ENCODE measurements at regions not wholly inside any gene's neighbourhood (a gene's known extent, or its start where the extent isn't known, plus 50 kb on each side); places are given as distances from the start of the nearest gene placed in this dataset.

- peaks cover 16% of the 10 kb centered on the region for H3K4me1 ChIP-seq (ENCODE audit: insufficient read depth, low read length)
- no peaks in the 10 kb centered on the region for H3K9me3 ChIP-seq (ENCODE audit: low read length)
- H3K36me3 ChIP-seq (replicated peaks in 1 of 2; ENCODE audit: control insufficient read depth in 1 of 2, insufficient read depth in 2 of 2, low read length in 2 of 2): no peaks in the 10 kb centered on the region
- intact Hi-C loops (cut with micrococcal nuclease; ENCODE audit: unreplicated experiment): loop anchor here (10.0 kb wide), 1 partner anchor 57 kb away; no protein-coding TSS in a partner anchor
- TF ChIP-seq ATF5 (CRISPR knock-in tag; IDR thresholded peaks at IDR 0.05; ENCODE audit: low read depth) (no peak), NR0B2 (CRISPR knock-in tag; IDR thresholded peaks at IDR 0.05) (0 out of 2 replicates have a peak, but pooled peaks have one; percentile 3), MAFK (conservative IDR thresholded peaks at IDR 0.05 in 1 of 2, IDR thresholded peaks at IDR 0.05 in 1 of 2; ENCODE audit: low read length in 2 of 2) (peak in 1 of 2 experiments; percentile 22; a peak in 1 of 4 replicates)
- no peaks in the 10 kb centered on the region for H3K79me2 ChIP-seq (ENCODE audit: insufficient read depth, low read length)
- no peak overlapping the region for H2AFZ ChIP-seq (ENCODE audit: low read length)
- in situ Hi-C loops (cut with HindIII; ENCODE audit: extremely low pct_ligation_motif_present, low pct_unique_long_range_greater_than_20kb): no loop called here
- no TSS peak for BruUV-seq (replicated peaks)
- no peak overlapping the region for H3K4me3 ChIP-seq (replicated peaks in 1 of 3; ENCODE audit: insufficient read depth in 1 of 3, low read depth in 2 of 3, low read length in 3 of 3)
- DNase-seq (ENCODE audit: low spot score) (no peak), FAIRE-seq (no peak), ATAC-seq (no peak)
- H3K9ac ChIP-seq (ENCODE audit: insufficient read depth, low read depth, low read length): no peak overlapping the region
- H3K27ac ChIP-seq (ENCODE audit: extremely low read length, insufficient read depth, low read length): no peak overlapping the region
- ChIA-PET CTCF (ENCODE audit: low intra/inter-chr PET ratio, low total read pairs) (no interaction called here), POLR2A (no interaction called here)
- peaks cover 2 to 54% of the 10 kb centered on the region in 2 experiments; a peak in 4 of 5 replicates for H3K27me3 ChIP-seq (ENCODE audit: control insufficient read depth in 1 of 2, insufficient read depth in 2 of 2, low read length in 2 of 2)
- H4K20me1 ChIP-seq (ENCODE audit: insufficient read depth, low read length): no peaks in the 10 kb centered on the region
- H3K4me2 ChIP-seq (ENCODE audit: low read depth, low read length): no peak overlapping the region
- 27% methylated on average over 8 of the region's 9 CpGs for WGBS (ENCODE audit: low lambda C conversion rate)
Observed at GRCh38 chr7:155917836-155918430, 105.7 kb upstream of the SHH start.

- no peak overlapping the region for H3K9ac ChIP-seq (ENCODE audit: insufficient read depth, low read depth, low read length)
- DNase-seq (ENCODE audit: low spot score) (no peak), FAIRE-seq (no peak), ATAC-seq (no peak)
- no peak overlapping the region for H3K4me2 ChIP-seq (ENCODE audit: low read depth, low read length)
- H4K20me1 ChIP-seq (ENCODE audit: insufficient read depth, low read length): no peaks in the 10 kb centered on the region
- no peak overlapping the region for H3K27ac ChIP-seq (ENCODE audit: extremely low read length, insufficient read depth, low read length)
- no TSS peak for BruUV-seq (replicated peaks)
- no peak overlapping the region for H2AFZ ChIP-seq (ENCODE audit: low read length)
- H3K79me2 ChIP-seq (ENCODE audit: insufficient read depth, low read length): no peaks in the 10 kb centered on the region
- H3K9me3 ChIP-seq (ENCODE audit: low read length): no peaks in the 10 kb centered on the region
- H3K4me1 ChIP-seq (ENCODE audit: insufficient read depth, low read length): peaks cover 16% of the 10 kb centered on the region
- no peaks in the 10 kb centered on the region for H3K36me3 ChIP-seq (replicated peaks in 1 of 2; ENCODE audit: control insufficient read depth in 1 of 2, insufficient read depth in 2 of 2, low read length in 2 of 2)
- H3K27me3 ChIP-seq (ENCODE audit: control insufficient read depth in 1 of 2, insufficient read depth in 2 of 2, low read length in 2 of 2): peaks cover 2 to 53% of the 10 kb centered on the region in 2 experiments; a peak in 4 of 5 replicates
- intact Hi-C loops (cut with micrococcal nuclease; ENCODE audit: unreplicated experiment) (loop anchor here (10.0 kb wide), 1 partner anchor 58 kb away; no protein-coding TSS in a partner anchor), in situ Hi-C loops (cut with HindIII; ENCODE audit: extremely low pct_ligation_motif_present, low pct_unique_long_range_greater_than_20kb) (no loop called here)
- 13% methylated on average over 12 of the region's 12 CpGs for WGBS (ENCODE audit: low lambda C conversion rate)
- ChIA-PET CTCF (ENCODE audit: low intra/inter-chr PET ratio, low total read pairs) (no interaction called here), POLR2A (no interaction called here)
- no peak overlapping the region for H3K4me3 ChIP-seq (replicated peaks in 1 of 3; ENCODE audit: insufficient read depth in 1 of 3, low read depth in 2 of 3, low read length in 3 of 3)
- TF ChIP-seq DPF2 (CRISPR knock-in tag; IDR thresholded peaks at IDR 0.05; ENCODE audit: borderline replicate concordance, low read depth) (no peak), PRDM15 (CRISPR knock-in tag; IDR thresholded peaks at IDR 0.05) (no peak), ATF6 (CRISPR knock-in tag; conservative IDR thresholded peaks at IDR 0.05) (no peak), ZFY (CRISPR knock-in tag; IDR thresholded peaks at IDR 0.05) (no peak)
Observed at GRCh38 chr7:155916926-155917655, 104.8 kb upstream of the SHH start.

Data from HepG2 (cell line).